ENCODE measurements at regions not wholly inside any gene's neighbourhood (a gene's known extent, or its start where the extent isn't known, plus 50 kb on each side); places are given as distances from the start of the nearest gene placed in this dataset.

GRCh38 chr18:35822413-35822812 is 150.1 kb upstream of the RMP24 start:
- no peaks in the 10 kb centered on the region for H3K36me3 ChIP-seq
- no peak overlapping the region for H3K4me3 ChIP-seq
- no peak overlapping the region for H3K27ac ChIP-seq
- H3K27me3 ChIP-seq: no peaks in the 10 kb centered on the region
- intact Hi-C loops (cut with DNase I): no loop called here
- DNase-seq: no peak
- no peaks in the 10 kb centered on the region for H3K9me3 ChIP-seq
- no peaks in the 10 kb centered on the region for H3K4me1 ChIP-seq
- peak; percentile 26 for ATAC-seq
- no peak for TF ChIP-seq CTCF (IDR thresholded peaks at IDR 0.05)

GRCh38 chr18:35826477-35826876 is 146.0 kb upstream of the RMP24 start:
- Histone ChIP-seq H3K4me3 (no peak overlapping the region), H3K4me1 (peaks cover 0 to 4% of the 10 kb centered on the region in 2 donors), H3K27ac (no peak overlapping the region), H3K9me3 (peaks cover 0 to 12% of the 10 kb centered on the region in 2 donors), H3K27me3 (no peaks in the 10 kb centered on the region), H3K36me3 (no peaks in the 10 kb centered on the region)
- intact Hi-C loops (cut with DNase I): no loop called here
- ATAC-seq (no peak), DNase-seq (no peak)
- TF ChIP-seq CTCF (IDR thresholded peaks at IDR 0.05): no peak

DNA sequence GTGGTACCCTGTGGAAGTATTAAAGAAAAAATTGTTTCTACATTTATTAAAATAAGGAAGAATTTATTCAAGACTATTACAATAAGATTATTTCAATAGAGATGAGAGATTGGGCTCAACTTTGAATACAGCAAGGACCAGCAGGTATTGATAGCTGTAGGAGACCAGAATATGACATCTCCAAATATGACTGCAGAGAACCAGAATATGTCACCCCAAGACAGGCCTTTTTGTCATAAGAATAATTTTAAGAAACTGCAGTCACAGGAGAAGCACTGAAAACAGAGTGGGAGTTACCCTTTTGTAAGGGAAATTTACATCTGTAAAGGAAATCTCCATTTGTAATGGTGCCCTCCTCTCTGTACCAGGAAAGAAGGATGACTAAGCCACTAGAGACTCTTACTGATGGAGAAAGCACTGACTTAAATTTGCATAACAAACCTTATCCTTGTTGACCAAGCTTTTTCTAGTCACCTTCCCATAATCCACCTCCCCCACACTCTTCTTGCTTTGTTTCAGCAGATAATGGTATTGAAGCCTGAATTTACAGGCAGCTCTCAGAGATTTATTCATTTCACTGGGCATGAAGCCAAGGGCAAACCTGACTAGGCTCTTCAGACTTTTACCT is 145.1 kb upstream of the RMP24 start:
- peak; percentile 60 for ATAC-seq
- no peak for DNase-seq
- Histone ChIP-seq H3K27ac (peak overlapping the region in 1 of 2 donors; percentile 21), H3K27me3 (no peaks in the 10 kb centered on the region), H3K4me3 (no peak overlapping the region), H3K36me3 (no peaks in the 10 kb centered on the region), H3K9me3 (peaks cover 0 to 21% of the 10 kb centered on the region in 2 donors), H3K4me1 (peaks cover 0 to 4% of the 10 kb centered on the region in 2 donors)
- intact Hi-C loops (cut with DNase I): no loop called here
- no peak for TF ChIP-seq CTCF (IDR thresholded peaks at IDR 0.05)

DNA sequence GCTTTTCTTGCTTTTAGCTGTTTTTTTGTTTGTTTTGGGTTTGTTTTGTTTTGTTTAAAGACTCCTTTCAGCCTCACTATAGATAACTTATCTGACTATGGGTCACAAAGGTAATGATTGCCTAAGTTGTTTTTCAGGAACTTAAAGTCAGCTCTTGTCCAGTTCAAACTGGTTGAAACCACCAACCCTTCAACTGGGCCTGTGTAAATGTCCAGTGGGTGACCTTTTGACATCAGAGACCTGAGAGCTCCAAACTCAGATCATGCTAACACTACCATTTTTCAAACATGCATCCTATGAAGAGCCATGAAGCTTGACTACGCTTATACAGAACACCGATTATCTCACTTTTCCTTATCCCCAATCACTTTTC is 144.6 kb upstream of the RMP24 start:
- intact Hi-C loops (cut with DNase I): no loop called here
- Histone ChIP-seq H3K36me3 (no peaks in the 10 kb centered on the region), H3K27me3 (no peaks in the 10 kb centered on the region), H3K4me1 (peaks cover 0 to 4% of the 10 kb centered on the region in 2 donors), H3K4me3 (no peak overlapping the region), H3K27ac (peak overlapping the region in 1 of 2 donors; percentile 21), H3K9me3 (peaks cover 0 to 24% of the 10 kb centered on the region in 2 donors)
- TF ChIP-seq CTCF (IDR thresholded peaks at IDR 0.05): no peak
- DNase-seq (no peak), ATAC-seq (peak; percentile 24)

DNA sequence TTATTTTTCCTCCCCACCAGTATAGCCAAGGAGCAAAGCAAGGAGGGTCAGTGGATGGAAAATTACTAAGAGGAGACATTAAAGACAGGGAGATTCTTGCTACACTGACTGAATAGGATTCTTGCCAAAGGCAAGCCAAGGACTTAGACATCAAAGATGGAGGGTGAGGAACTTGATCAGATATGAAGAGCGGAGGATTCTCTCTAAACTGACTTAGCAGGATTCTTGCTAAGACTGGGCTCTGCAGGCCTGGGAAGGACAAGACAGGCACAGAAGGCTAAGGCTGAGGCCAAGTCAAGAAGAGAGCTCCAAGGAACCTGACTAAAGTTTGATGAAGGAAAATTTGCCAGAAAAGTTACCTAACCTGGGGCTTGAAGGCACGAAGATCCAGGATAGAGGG is 143.9 kb upstream of the RMP24 start:
- TF ChIP-seq CTCF (IDR thresholded peaks at IDR 0.05): no peak
- intact Hi-C loops (cut with DNase I): no loop called here
- no peak for DNase-seq
- no peaks in the 10 kb centered on the region for H3K36me3 ChIP-seq
- H3K4me3 ChIP-seq: no peak overlapping the region
- peak overlapping the region in 1 of 2 donors; percentile 21 for H3K27ac ChIP-seq
- ATAC-seq: no peak
- peaks cover 0 to 24% of the 10 kb centered on the region in 2 donors for H3K9me3 ChIP-seq
- H3K4me1 ChIP-seq: peaks cover 0 to 4% of the 10 kb centered on the region in 2 donors
- no peaks in the 10 kb centered on the region for H3K27me3 ChIP-seq
